T-helper 2 cell treated with Interferon-gamma antibody and Interleukin-4, amounts not matched to agents 5 μg/mL and 100 μg/mL, for 36 hours (primary cell): ENCODE measurements at regions not wholly inside any gene's neighbourhood (a gene's known extent, or its start where the extent isn't known, plus 50 kb on each side); places are given as distances from the start of the nearest gene placed in this dataset.

Experiments
- DNase-seq: peaks from one replicate; pipeline ENCODE4 v3.0.0; 2021; ENCODE audit warnings: low spot score
- H3K27ac Mint-ChIP-seq: one replicate; pipeline ENCODE4 v1.8.0; 2021; ENCODE audit warnings: mild to moderate bottlenecking, mixed read lengths
- H3K27me3 Mint-ChIP-seq: one replicate; pipeline ENCODE4 v1.8.0; 2021; ENCODE audit warnings: low read depth, mixed read lengths
- H3K36me3 Mint-ChIP-seq: one replicate; pipeline ENCODE4 v1.8.0; 2021; ENCODE audit warnings: low read depth, mixed read lengths
- H3K4me1 Mint-ChIP-seq: one replicate; pipeline ENCODE4 v1.8.0; 2021; ENCODE audit warnings: low read depth, mixed read lengths
- H3K4me3 Mint-ChIP-seq: one replicate; pipeline ENCODE4 v1.8.0; 2022; ENCODE audit warnings: mild to moderate bottlenecking, moderate library complexity, mixed read lengths
- H3K9me3 Mint-ChIP-seq: one replicate; pipeline ENCODE4 v1.8.0; 2021; ENCODE audit warnings: mixed read lengths

DNA sequence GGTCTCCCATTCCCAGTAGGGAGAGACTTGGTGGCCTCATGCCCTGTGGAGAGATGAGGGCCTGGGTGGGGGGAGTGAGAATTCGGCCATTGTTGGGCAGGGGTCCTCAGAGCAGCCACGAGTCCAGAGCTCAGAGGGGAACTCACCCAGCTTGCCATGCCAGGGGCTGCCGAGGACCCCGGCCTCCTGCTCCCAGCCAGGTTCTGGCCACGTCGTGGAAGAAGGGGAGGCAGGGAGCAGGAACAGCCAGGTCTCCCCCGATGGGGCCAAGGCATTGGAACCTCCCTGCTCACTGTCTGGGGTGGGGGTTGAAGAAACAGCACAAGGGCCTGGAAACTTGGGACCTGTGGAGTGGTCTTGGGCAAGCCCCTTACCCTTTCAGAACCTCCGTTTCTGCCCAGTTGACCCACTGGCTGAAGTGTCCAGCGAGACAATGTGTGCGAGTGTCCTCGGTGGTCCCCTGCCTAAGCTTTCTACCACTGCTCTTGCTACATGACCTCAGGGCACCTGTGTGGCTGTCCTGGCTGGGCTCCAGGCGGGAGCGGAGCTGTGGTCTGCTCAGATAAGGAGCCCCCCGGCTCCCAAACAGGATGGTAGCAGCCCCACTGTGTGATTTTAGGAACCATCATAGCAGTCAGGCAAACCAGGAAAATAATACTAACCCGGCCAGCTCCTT is 74.7 kb upstream of the WNT11 start:
- H3K9me3 Mint-ChIP-seq, result no peaks in the 10 kb centered on the region
- no peak overlapping the region for H3K4me3 Mint-ChIP-seq
- no peak for DNase-seq
- H3K36me3 Mint-ChIP-seq, result no peaks in the 10 kb centered on the region
- H3K27ac Mint-ChIP-seq, result no peak overlapping the region
- H3K4me1 Mint-ChIP-seq, result no peaks in the 10 kb centered on the region
- no peaks in the 10 kb centered on the region for H3K27me3 Mint-ChIP-seq

DNA sequence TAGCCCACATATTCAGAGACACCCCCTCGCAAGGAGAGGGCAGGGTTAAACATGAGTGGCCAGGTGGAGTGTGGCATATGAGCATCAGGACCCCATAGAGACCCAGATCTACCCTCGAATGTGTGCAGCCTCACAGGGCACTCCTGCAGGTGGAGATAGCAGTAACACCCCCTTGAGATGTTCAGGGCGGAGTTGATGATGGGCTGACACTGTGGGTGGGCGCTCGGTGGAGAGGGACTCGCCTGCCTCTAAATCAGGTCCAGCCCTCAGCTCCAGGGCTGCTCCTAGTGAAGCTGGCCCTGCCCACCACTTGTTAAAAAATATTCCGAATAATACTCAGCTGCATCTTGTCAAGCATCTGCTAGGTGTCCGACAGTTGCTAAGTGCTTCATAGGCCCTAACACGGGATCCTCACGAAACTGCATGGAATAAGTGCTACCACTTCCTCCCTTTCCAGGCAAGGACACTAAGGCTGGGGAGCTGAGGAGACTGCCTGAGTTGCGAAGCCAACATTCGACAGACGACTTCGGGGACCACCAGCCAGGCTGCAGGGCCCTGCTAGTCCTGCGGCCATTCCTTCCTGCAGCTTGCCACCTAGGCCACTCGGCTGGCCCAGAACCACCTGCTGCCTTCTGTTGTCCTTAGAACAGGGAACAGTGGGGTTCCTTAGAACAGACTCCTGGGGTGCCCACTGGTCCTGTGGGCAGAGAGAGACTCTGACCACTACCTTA is 74.0 kb upstream of the WNT11 start:
- Mint-ChIP-seq H3K4me1 (no peaks in the 10 kb centered on the region), H3K36me3 (no peaks in the 10 kb centered on the region), H3K4me3 (no peak overlapping the region), H3K27ac (no peak overlapping the region), H3K9me3 (no peaks in the 10 kb centered on the region), H3K27me3 (no peaks in the 10 kb centered on the region)
- DNase-seq, result no peak

- Mint-ChIP-seq H3K36me3 (no peaks in the 10 kb centered on the region), H3K4me3 (no peak overlapping the region), H3K27me3 (no peaks in the 10 kb centered on the region), H3K4me1 (no peaks in the 10 kb centered on the region), H3K9me3 (no peaks in the 10 kb centered on the region), H3K27ac (no peak overlapping the region)
- DNase-seq, result no peak
Observed at GRCh38 chr11:76279646-76280045, 73.3 kb upstream of the WNT11 start.

- H3K4me3 Mint-ChIP-seq, result no peak overlapping the region
- no peaks in the 10 kb centered on the region for H3K36me3 Mint-ChIP-seq
- DNase-seq, result no peak
- no peak overlapping the region for H3K27ac Mint-ChIP-seq
- no peaks in the 10 kb centered on the region for H3K27me3 Mint-ChIP-seq
- H3K9me3 Mint-ChIP-seq, result no peaks in the 10 kb centered on the region
- H3K4me1 Mint-ChIP-seq, result no peaks in the 10 kb centered on the region
Observed at GRCh38 chr11:76279038-76279437, 72.7 kb upstream of the WNT11 start.

DNA sequence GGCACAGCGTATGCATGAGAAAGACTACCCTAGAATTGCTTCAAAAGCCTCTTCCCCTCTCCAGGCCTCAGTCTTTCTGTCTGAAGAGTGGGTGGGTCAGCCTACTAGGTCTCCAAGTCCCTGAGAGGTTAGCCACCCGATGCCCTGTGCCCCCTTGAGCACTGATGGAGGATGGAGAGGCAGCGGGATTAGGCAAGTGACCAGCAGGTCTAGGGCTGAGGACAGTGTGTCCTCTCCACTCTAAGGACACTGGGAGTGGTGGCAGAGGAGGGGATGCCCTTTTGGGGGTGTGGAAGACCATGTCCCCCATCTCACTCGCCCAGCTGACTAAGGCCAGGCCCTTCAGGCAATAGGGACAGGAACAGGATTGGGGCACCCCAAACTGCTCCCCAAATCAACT is 72.2 kb upstream of the WNT11 start:
- Mint-ChIP-seq H3K27me3 (no peaks in the 10 kb centered on the region), H3K4me3 (no peak overlapping the region), H3K36me3 (no peaks in the 10 kb centered on the region), H3K4me1 (no peaks in the 10 kb centered on the region), H3K27ac (no peak overlapping the region), H3K9me3 (no peaks in the 10 kb centered on the region)
- DNase-seq, result no peak

DNA sequence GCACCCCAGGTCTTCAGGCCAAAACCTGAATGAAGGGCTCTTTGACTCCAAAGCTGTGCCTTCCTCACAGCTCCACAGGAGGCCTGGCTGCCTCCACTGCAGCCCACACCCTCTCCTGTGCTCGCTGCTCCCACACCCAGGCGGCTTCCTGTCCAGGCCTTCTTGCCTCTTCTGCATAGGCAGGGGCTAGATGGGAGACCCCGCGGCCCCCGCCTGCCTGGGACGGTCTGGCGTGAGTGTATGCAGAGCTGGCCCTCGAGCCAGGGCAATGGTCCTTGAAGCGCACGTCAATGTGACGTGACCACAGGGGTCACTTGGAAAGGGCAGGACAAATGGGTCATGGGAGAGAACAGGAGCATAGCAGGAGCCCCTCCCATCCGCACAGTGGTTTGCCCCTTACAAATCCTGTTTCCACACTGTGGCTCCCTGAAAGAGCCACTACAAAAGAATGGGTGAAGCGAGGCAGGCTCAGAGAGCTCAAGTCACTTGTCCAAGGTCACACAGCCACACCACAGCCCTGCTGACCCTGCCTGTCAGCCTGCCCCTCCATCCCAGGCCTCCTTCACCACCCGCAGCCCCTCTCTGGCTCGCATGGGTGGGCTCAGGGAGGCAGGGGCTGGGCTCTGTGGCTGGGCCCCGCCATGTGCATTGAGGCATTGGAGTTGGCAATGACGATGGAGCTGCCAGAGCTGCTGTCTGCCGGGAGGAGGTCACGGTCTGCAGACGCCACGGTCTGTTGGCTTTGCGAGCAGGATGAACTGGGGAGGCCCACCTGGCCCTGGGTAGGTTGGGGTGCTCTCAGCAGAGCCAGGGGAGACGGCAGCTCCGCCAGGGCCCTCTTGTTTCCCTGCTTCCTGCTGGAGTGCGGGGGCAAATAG is 71.2 kb upstream of the WNT11 start:
- H3K9me3 Mint-ChIP-seq, result no peaks in the 10 kb centered on the region
- no peaks in the 10 kb centered on the region for H3K27me3 Mint-ChIP-seq
- DNase-seq, result no peak
- H3K4me1 Mint-ChIP-seq, result no peaks in the 10 kb centered on the region
- H3K36me3 Mint-ChIP-seq, result no peaks in the 10 kb centered on the region
- H3K4me3 Mint-ChIP-seq, result no peak overlapping the region
- no peak overlapping the region for H3K27ac Mint-ChIP-seq

DNA sequence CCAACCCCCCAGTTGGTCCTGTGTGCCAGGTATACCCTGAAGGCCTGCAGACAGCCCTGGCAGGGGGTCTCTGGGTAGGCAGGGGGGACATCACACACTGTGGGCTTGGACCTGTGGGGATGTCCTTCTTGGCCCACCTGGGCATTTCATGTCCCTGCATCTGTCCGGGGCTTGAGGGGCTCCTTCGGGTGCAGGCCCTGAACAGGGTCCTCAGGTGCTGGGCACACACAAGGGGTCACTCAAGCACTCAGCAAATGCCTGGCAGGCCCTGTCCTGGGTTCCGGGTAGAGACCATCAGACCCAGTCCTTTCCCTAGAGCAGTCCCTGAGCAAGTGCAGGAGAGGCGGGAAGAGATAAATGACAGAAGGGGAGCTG is 70.5 kb upstream of the WNT11 start:
- Mint-ChIP-seq H3K9me3 (no peaks in the 10 kb centered on the region), H3K27me3 (no peaks in the 10 kb centered on the region), H3K27ac (no peak overlapping the region), H3K4me1 (no peaks in the 10 kb centered on the region), H3K4me3 (no peak overlapping the region), H3K36me3 (no peaks in the 10 kb centered on the region)
- no peak for DNase-seq

- Mint-ChIP-seq H3K4me3 (no peak overlapping the region), H3K4me1 (no peaks in the 10 kb centered on the region), H3K9me3 (no peaks in the 10 kb centered on the region), H3K36me3 (no peaks in the 10 kb centered on the region), H3K27me3 (no peaks in the 10 kb centered on the region), H3K27ac (no peak overlapping the region)
- no peak for DNase-seq
Observed at GRCh38 chr11:76276046-76276780, 69.9 kb upstream of the WNT11 start.

GRCh38 chr11:76275446-76275845 is 69.1 kb upstream of the WNT11 start:
- Mint-ChIP-seq H3K27ac (no peak overlapping the region), H3K9me3 (no peaks in the 10 kb centered on the region), H3K4me1 (no peaks in the 10 kb centered on the region), H3K4me3 (no peak overlapping the region), H3K36me3 (no peaks in the 10 kb centered on the region), H3K27me3 (no peaks in the 10 kb centered on the region)
- DNase-seq, result no peak

DNA sequence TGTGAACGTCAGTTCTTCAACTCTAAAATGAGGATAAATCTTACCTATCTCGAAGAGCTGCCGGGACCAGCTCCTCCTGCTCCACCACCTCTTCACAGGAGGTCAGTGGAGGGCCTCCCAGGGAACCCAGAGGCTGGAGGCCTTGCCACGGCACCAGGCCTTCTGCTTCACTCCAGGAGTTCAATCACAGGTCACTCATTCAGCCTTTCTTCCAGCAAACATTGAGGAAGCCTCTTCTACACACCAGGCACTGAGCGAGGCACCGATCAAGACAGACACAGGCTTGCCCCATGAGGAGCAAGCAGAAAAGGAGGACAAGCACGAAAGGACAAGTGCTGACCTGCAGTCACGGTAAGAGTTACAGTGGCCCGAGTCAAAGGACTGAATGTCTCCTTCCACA is 64.8 kb upstream of the WNT11 start:
- no peak overlapping the region for H3K4me3 Mint-ChIP-seq
- H3K9me3 Mint-ChIP-seq, result no peaks in the 10 kb centered on the region
- no peaks in the 10 kb centered on the region for H3K36me3 Mint-ChIP-seq
- no peak for DNase-seq
- H3K27ac Mint-ChIP-seq, result no peak overlapping the region
- H3K4me1 Mint-ChIP-seq, result no peaks in the 10 kb centered on the region
- no peaks in the 10 kb centered on the region for H3K27me3 Mint-ChIP-seq

DNA sequence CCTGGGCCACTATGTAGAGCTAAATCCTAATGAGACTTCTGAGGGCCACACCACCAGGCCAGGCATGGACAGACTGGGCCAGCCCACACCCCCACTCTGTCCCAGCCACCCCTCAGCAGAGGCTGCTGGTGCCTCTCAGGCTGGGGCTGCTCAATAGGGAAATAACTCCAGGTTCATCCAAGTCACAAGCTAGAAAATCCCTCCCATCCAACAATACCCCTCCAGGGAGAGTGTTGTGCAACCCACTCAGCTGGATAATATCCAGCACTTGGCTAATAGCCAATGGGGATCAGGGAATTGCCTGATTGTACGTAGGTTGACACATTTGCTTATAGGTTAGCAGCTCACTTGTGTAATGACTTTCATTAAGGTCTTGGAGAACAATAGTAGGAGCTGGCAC is 64.1 kb upstream of the WNT11 start:
- Mint-ChIP-seq H3K27me3 (no peaks in the 10 kb centered on the region), H3K4me3 (no peak overlapping the region), H3K4me1 (no peaks in the 10 kb centered on the region), H3K9me3 (no peaks in the 10 kb centered on the region), H3K27ac (no peak overlapping the region), H3K36me3 (no peaks in the 10 kb centered on the region)
- no peak for DNase-seq

- Mint-ChIP-seq H3K27me3 (no peaks in the 10 kb centered on the region), H3K27ac (no peak overlapping the region), H3K4me1 (no peaks in the 10 kb centered on the region), H3K36me3 (no peaks in the 10 kb centered on the region), H3K4me3 (no peak overlapping the region), H3K9me3 (no peaks in the 10 kb centered on the region)
- no peak for DNase-seq
Observed at GRCh38 chr11:76269661-76270261, 63.5 kb upstream of the WNT11 start.

GRCh38 chr11:76269247-76269646 is 62.9 kb upstream of the WNT11 start:
- no peak overlapping the region for H3K27ac Mint-ChIP-seq
- H3K27me3 Mint-ChIP-seq, result no peaks in the 10 kb centered on the region
- H3K9me3 Mint-ChIP-seq, result no peaks in the 10 kb centered on the region
- H3K4me1 Mint-ChIP-seq, result no peaks in the 10 kb centered on the region
- no peak overlapping the region for H3K4me3 Mint-ChIP-seq
- DNase-seq, result no peak
- H3K36me3 Mint-ChIP-seq, result no peaks in the 10 kb centered on the region
